GM23248 (cell line): ENCODE measurements at regions not wholly inside any gene's neighbourhood (a gene's known extent, or its start where the extent isn't known, plus 50 kb on each side); places are given as distances from the start of the nearest gene placed in this dataset.

Experiments used
- EZH2 ChIP-seq: fragments of 200-600 bp; sonication (generic); IDR thresholded peaks from 2 replicates; pipeline ENCODE4 v1.6.1; 2018; ENCODE audit warnings: antibody characterized with exemption, mild to moderate bottlenecking; ENCODE audit not compliant: insufficient read depth, poor library complexity, severe bottlenecking
- EZH2phosphoT487 ChIP-seq: fragments of 200-600 bp; sonication (generic); IDR thresholded peaks from 2 replicates; pipeline ENCODE4 v1.6.1; 2018; ENCODE audit warnings: antibody characterized with exemption, moderate library complexity, mild to moderate bottlenecking, low read depth; ENCODE audit not compliant: insufficient read depth

GRCh38 chr15:70186152-70186551 lies 88.4 kb upstream of the TLE3 start:
- TF ChIP-seq EZH2, result no peak
- TF ChIP-seq EZH2phosphoT487, result no peak
